ENCODE measurements at regions not wholly inside any gene's neighbourhood (a gene's known extent, or its start where the extent isn't known, plus 50 kb on each side); places are given as distances from the start of the nearest gene placed in this dataset.
"Not testable (repeated sequence)": the region's sequence is repeated elsewhere in the genome, so short reads cannot be mapped to it uniquely, and the experiment has no call there.

DNA sequence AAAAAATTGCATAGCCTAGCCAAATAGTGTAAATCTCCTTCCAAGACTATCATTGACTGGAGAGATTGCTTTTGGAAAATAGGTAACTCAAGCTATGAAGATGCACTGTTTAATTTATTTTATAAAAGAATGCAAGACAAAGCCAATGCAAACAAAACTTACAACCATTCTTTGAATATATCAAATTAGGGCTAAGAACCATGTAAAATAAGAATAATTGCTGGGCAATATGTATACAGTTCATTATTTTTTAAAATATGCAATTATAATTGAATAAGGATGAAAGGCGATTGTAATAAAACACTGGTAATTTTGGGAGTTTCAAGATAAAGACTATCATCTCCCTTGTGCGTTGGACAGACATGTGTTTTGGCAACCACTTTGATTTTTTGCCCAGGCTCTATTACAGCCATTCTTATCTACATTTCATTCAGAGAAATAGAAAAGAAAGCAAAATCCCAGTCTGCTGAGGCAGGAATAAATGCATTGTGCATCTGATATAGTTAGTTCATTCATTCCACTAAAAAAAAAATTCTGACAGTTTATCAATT lies 242.3 kb upstream of the ROBO1 start:
- intact Hi-C loops (cut with DNase I), result no loop called here
- no peak for ATAC-seq

DNA sequence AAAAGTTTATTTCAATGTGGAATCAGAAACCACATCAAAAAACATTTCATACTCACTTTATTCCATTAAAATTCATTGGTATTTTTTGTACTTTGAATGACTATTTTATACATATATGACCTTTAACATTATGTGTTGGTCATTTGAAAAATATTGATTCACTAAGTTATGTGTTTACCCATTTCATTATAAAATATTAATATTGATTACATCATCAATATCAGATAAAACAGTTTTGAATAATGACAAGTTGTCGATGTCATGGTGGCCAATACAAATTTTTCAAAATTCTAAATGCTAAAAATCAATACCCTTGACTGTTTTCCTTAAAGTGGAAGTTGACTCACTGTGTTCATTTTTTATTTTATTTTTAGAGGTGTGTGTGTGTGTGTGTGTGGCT lies 239.7 kb upstream of the ROBO1 start:
- DNase-seq (ENCODE audit: low spot score) (no peak), ATAC-seq (no peak)
- intact Hi-C loops (cut with DNase I), result no loop called here

More for the DNA sequence above, 242.3 kb upstream of the ROBO1 start:
- DNase-seq (ENCODE audit: low spot score), result no peak

DNA sequence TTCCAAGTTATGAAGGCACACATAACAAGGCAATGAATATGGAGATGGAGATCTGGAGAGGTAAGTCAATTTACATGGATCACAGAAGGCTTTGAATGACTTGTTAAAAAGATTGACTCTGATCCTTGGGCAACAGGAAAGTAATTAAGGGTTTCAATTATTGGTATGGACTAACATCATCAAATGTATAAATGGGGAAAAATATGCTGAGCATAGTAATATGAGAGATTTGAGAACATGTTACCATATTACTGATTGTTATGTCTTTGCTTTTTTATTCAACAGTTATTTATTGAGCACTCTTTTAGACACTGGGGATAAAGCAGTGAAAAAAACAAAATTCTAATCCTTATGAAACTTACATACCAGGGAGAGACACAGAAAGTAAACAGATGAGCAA lies 238.5 kb upstream of the ROBO1 start:
- no peak for ATAC-seq
- intact Hi-C loops (cut with DNase I), result no loop called here
- no peak for DNase-seq (ENCODE audit: low spot score)

DNA sequence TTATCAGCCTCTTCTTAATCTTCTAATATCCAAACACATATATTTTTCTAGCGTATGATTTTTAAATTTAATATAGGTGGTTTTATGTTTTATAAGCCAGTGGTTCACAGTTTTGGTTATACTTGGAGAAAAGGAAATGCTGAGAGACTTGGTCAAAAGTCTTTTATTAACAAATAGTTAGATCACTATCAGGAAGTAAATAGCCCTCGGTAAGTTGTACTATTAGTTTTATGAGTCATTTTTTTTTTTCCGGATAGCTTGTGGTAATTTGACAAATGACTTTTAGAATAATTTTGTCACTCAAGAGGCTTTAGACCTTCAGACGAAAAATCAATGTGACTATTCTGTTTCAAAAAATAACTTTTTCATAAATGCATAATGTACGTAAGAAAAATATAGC lies 232.2 kb upstream of the ROBO1 start:
- no peak for ATAC-seq
- intact Hi-C loops (cut with DNase I), result no loop called here
- no peak for DNase-seq (ENCODE audit: low spot score)

- DNase-seq (ENCODE audit: low spot score) (no peak), ATAC-seq (no peak)
- intact Hi-C loops (cut with DNase I), result no loop called here
Measured at GRCh38 chr3:79994397-79994796, 226.6 kb upstream of the ROBO1 start.

- ATAC-seq (no peak), DNase-seq (ENCODE audit: low spot score) (no peak)
- intact Hi-C loops (cut with DNase I), result no loop called here
Measured at GRCh38 chr3:79986338-79986737, 218.5 kb upstream of the ROBO1 start.

DNA sequence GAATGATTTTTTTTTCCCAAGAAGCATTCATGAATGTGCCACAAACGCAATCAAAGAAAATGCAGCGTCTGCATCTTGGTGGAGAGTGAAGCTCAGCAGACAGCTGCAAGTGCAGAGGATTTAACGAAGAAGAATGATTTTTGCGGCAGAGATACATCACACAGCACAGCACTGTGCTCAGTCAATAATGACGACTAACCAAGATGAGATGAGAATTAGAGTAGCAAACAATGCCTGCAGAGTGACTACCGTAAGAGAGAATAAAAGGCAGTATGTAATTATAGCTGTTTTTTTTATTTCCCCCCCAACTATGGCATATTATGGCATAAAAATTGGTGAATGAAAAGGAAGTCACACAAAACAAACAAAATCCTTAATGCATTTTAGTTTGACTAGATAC lies 218.0 kb upstream of the ROBO1 start:
- intact Hi-C loops (cut with DNase I), result no loop called here
- ATAC-seq, result no peak
- DNase-seq (ENCODE audit: low spot score), result no peak

DNA sequence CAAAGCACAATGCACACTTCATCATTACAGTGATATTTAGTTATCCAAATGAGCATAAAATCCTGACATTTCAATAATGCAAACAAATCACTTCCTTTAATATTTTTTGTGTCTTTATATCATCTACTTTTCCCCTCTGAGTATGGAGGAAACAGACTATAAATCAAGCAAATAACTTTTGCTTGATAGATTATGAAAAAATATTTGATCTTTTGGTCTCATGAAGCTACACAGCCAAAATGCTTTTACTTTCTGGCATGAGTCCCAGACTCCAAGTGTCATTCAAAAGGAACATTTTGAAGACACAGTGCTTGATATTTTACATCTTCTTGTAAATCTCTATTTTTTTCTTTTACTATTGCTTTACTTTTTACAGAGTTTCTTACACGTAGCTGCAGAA lies 215.3 kb upstream of the ROBO1 start:
- intact Hi-C loops (cut with DNase I), result no loop called here
- ATAC-seq, result no peak
- no peak for DNase-seq (ENCODE audit: low spot score)

DNA sequence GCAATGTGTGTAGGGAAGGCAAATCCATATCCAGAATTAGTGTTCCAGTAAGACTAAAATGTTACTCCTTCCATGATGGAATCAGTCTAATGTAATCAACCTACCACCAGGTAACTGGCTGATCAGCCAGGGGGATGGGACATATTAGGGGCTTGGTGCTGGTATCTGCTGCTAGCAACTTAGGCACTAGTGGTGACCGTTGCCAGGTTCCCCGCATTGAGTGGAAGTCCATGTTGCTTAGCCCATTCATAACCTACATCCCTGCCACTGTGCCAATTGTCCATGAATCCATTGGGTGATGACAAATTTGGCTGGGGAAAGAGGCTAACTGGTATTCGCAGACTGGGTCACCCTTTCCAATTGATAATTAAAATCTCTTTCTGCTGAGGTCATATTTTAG lies 212.2 kb upstream of the ROBO1 start:
- intact Hi-C loops (cut with DNase I), result no loop called here

GRCh38 chr3:79976466-79976865 lies 208.7 kb upstream of the ROBO1 start:
- DNase-seq (ENCODE audit: low spot score), result no peak
- intact Hi-C loops (cut with DNase I), result no loop called here
- ATAC-seq, result no peak

More for the DNA sequence above, 212.2 kb upstream of the ROBO1 start:
- DNase-seq (ENCODE audit: low spot score), result no peak
- no peak for ATAC-seq

DNA sequence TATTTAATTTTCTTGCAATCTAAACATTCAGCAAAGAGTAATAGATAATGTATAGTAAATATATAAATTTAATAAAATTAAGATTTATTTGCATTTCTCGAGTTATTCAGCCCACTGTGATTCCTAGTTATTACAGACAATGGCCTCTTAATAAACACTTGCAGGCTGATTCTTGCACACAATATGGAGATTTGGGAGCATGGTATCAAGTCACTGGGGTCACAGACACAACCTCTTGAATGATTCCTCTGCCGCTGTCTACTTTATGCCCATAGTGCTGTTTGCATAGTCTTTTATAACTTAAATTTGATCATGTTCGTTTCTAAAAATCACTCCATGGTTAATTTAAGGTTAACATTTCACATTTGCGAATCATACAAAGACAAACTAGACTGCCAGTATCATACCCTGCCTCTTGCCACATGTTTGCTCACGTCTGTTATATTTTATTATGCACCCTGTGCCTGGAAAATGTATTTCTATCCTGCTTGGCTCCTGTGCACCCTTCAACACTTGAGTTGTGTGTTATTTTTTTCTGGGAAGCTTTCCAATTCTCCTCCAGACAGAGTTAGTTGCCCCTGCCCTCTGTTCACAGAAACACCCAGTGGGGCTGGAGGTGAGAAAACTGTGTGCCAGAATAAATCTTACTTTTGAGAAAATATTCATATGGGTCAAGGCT lies 206.3 kb upstream of the ROBO1 start:
- intact Hi-C loops (cut with DNase I), result no loop called here
- no peak for ATAC-seq
- no peak for DNase-seq (ENCODE audit: low spot score)

GRCh38 chr3:79973482-79973881 lies 205.7 kb upstream of the ROBO1 start:
- intact Hi-C loops (cut with DNase I), result no loop called here
- no peak for DNase-seq (ENCODE audit: low spot score)
- no peak for ATAC-seq

GRCh38 chr3:79968418-79968817 lies 200.6 kb upstream of the ROBO1 start:
- DNase-seq (ENCODE audit: low spot score), result no peak
- ATAC-seq, result no peak
- intact Hi-C loops (cut with DNase I), result no loop called here

DNA sequence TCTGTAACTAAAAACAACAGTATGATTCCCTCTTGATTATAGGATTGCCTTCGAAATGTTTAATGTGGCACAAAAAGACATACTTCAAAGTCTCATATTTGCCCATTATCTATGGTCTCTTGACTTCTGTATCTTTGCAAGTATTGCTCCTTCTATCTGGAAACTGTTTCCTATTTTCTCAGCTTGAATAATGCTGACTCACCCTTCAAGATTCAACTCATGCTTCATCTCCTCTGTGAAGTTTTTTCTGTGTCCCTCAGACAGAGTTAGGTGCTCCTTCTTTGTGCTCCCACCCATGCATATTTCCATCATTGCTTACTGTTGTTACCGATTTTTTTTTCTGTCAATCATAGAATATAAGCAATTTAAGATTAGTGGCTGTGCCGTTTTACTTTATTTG lies 192.8 kb upstream of the ROBO1 start:
- DNase-seq (ENCODE audit: low spot score) (no peak), ATAC-seq (no peak)
- intact Hi-C loops (cut with DNase I), result no loop called here

- ATAC-seq, result no peak
- intact Hi-C loops (cut with DNase I), result no loop called here
- DNase-seq (ENCODE audit: low spot score), result no peak
Measured at GRCh38 chr3:79957066-79957465, 189.3 kb upstream of the ROBO1 start.

GRCh38 chr3:79954756-79955155 lies 187.0 kb upstream of the ROBO1 start:
- no peak for ATAC-seq
- DNase-seq (ENCODE audit: low spot score), result no peak
- intact Hi-C loops (cut with DNase I), result no loop called here

DNA sequence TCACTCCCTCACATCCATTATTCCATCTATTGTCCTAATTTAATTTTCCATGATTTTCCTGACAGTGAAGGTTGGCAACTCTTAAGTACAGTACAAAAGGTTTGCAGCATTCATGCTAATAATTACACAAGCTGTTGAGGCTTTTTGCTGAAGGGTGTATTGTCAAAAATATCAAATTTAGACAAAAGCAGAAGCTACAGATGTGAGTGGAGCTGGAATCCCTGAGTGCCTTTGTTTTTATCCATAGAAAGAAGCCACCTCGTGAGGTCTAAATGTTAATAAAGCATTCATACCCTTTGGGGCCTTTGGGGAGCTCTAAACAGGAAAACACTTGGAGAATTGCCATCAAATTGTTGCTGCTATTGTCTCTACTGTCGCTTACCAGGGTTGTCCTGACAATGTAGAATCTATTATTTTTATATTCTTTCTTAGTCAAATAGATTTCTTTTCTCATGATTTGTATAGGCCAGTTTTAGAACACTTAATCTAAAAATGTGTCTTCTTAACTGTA lies 185.8 kb upstream of the ROBO1 start:
- ATAC-seq (no peak), DNase-seq (ENCODE audit: low spot score) (no peak)
- intact Hi-C loops (cut with DNase I), result no loop called here

GRCh38 chr3:79951426-79951825 lies 183.6 kb upstream of the ROBO1 start:
- DNase-seq (ENCODE audit: low spot score); ATAC-seq: not testable (repeated sequence)

GRCh38 chr3:79947957-79948356 lies 180.2 kb upstream of the ROBO1 start:
- DNase-seq (ENCODE audit: low spot score) (no peak), ATAC-seq (no peak)
- intact Hi-C loops (cut with DNase I), result no loop called here

More at GRCh38 chr3:79951426-79951825, 183.6 kb upstream of the ROBO1 start:
- intact Hi-C loops (cut with DNase I), result not testable (repeated sequence)

DNA sequence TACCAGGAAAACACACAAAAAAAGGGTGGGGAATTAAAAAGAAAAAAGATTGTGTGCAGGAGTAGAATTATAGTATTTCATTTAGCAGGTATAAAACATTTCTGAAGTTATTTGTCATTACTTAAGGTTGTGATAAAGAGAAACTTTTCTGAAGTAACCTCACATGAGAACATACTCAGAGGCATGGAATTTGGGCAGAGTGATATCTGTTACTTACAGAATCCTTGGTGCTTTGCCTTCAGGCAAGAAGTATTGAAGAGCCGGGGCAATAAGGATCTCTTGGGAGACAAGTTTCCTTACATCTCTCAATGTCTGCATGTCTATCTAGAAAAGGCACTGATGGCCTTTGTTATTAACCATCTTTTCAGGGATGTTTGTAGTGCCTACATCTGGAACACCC lies 179.7 kb upstream of the ROBO1 start:
- DNase-seq (ENCODE audit: low spot score) (no peak), ATAC-seq (no peak)
- intact Hi-C loops (cut with DNase I), result no loop called here

- DNase-seq (ENCODE audit: low spot score) (no peak), ATAC-seq (no peak)
- intact Hi-C loops (cut with DNase I), result no loop called here
Measured at GRCh38 chr3:79937567-79937966, 169.8 kb upstream of the ROBO1 start.

Data from sciatic nerve (tissue), 2 donors.